ENCODE measurements at regions not wholly inside any gene's neighbourhood (a gene's known extent, or its start where the extent isn't known, plus 50 kb on each side); places are given as distances from the start of the nearest gene placed in this dataset.

DNA sequence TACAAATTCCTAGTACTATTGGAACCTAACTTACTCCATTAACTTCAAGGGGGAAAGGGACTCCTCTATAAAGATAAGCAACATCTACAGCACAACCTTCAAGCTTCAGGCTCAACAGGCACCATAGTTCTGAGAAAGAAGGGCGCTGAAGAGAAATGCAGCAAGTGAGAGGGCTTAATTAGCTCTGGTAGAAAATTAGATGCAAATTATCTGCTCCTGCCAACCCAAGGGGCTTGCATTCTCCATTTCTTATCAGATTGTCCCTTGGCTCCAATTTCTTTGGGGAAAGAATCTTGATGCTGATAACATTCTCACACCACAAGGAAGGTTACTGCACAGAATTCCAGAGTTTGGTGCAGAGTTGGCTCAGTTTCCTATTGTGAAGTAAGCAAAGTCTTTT, 214.6 kb downstream of the GABRG2 start:
- no peak overlapping the region for H2AFZ ChIP-seq (ENCODE audit: low read length)
- DNase-seq (ENCODE audit: insufficient read length, low spot score, missing footprints), result no peak
- TF ChIP-seq, protein P1, sequence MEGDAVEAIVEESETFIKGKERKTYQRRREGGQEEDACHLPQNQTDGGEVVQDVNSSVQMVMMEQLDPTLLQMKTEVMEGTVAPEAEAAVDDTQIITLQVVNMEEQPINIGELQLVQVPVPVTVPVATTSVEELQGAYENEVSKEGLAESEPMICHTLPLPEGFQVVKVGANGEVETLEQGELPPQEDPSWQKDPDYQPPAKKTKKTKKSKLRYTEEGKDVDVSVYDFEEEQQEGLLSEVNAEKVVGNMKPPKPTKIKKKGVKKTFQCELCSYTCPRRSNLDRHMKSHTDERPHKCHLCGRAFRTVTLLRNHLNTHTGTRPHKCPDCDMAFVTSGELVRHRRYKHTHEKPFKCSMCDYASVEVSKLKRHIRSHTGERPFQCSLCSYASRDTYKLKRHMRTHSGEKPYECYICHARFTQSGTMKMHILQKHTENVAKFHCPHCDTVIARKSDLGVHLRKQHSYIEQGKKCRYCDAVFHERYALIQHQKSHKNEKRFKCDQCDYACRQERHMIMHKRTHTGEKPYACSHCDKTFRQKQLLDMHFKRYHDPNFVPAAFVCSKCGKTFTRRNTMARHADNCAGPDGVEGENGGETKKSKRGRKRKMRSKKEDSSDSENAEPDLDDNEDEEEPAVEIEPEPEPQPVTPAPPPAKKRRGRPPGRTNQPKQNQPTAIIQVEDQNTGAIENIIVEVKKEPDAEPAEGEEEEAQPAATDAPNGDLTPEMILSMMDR (IDR thresholded peaks at IDR 0.05; ENCODE audit: extremely low read depth, low read depth, low read length), result no peak

DNA sequence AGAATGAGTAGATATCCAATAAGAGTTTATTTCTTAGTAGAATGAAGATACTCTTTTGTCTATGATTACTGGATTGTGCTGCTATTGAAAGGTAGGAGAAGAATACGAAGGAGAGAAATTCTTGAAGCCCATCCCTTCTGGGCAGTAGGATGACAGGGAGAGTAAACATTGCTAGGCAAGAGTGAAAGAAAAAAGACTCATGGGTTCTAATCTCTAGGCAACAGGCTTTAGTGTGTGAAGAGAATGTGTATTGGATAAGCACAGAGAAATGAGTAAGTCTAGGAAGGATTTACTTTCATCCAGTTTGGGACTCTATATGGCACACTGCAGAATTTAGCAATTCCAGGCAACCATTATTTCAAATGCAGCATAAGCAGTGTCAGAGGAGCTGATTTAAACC, 216.0 kb downstream of the GABRG2 start:
- no peak overlapping the region for H2AFZ ChIP-seq (ENCODE audit: low read length)
- no peaks in the 10 kb centered on the region for H3K79me2 ChIP-seq (ENCODE audit: insufficient read depth, low read length)
- no peak for DNase-seq (ENCODE audit: insufficient read length, low spot score, missing footprints)
- H3K36me3 ChIP-seq (ENCODE audit: insufficient read depth, low read length), result no peaks in the 10 kb centered on the region
- H3K4me2 ChIP-seq (ENCODE audit: insufficient read depth, low read length), result no peak overlapping the region
- H4K20me1 ChIP-seq (ENCODE audit: insufficient read depth, low read length), result no peaks in the 10 kb centered on the region
- H3K9me3 ChIP-seq (ENCODE audit: low read depth, low read length), result peaks cover 2% of the 10 kb centered on the region
- no peak overlapping the region for H3K27ac ChIP-seq (ENCODE audit: low read depth, low read length)
- TF ChIP-seq, protein P1 (IDR thresholded peaks at IDR 0.05; ENCODE audit: extremely low read depth, low read depth, low read length), result no peak
- H3K4me1 ChIP-seq (ENCODE audit: insufficient read depth, low read length), result no peaks in the 10 kb centered on the region
- H3K27me3 ChIP-seq (ENCODE audit: insufficient read depth, low read length), result no peaks in the 10 kb centered on the region
- H3K4me3 ChIP-seq (ENCODE audit: insufficient read depth, low read length), result no peak overlapping the region

More for the DNA sequence above, 214.6 kb downstream of the GABRG2 start:
- Histone ChIP-seq H3K27ac (ENCODE audit: low read depth, low read length) (no peak overlapping the region), H3K79me2 (ENCODE audit: insufficient read depth, low read length) (no peaks in the 10 kb centered on the region), H3K36me3 (ENCODE audit: insufficient read depth, low read length) (no peaks in the 10 kb centered on the region), H3K4me3 (ENCODE audit: insufficient read depth, low read length) (no peak overlapping the region), H3K9me3 (ENCODE audit: low read depth, low read length) (peaks cover 2% of the 10 kb centered on the region), H3K4me2 (ENCODE audit: insufficient read depth, low read length) (no peak overlapping the region), H3K4me1 (ENCODE audit: insufficient read depth, low read length) (no peaks in the 10 kb centered on the region), H4K20me1 (ENCODE audit: insufficient read depth, low read length) (no peaks in the 10 kb centered on the region), H3K27me3 (ENCODE audit: insufficient read depth, low read length) (no peaks in the 10 kb centered on the region)

DNA sequence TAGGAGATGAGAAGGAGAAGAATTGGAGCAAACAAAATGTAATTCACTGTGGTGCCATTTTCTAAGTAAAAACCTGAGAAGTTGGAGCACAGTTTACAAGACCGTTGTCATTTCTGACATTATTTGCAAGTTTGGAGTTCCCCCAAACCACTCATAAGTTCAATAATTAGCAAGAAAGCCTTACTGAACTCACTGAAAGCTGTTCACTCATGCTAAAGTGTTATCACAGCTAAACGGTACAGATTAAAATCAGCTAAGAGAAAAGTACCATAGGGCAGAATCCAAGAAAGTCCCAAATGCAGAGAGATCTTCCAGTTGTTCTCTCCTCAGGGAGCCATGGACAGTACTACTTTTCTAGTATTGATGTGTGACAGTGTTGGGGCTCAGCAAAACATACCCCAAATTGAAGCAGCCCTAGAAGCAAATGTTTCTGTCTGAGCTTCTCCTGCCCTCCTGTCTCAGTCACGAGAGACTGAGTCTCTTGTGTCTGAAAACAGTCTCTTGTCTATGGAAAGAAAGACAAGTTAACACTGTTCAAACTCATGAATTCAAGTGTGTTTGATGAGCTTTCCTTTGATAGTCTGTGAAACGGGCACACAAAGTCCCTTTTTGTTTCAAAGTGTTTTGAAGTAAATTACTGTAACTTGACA, 221.2 kb downstream of the GABRG2 start:
- no peak for DNase-seq (ENCODE audit: insufficient read length, low spot score, missing footprints)
- TF ChIP-seq, protein P1 (IDR thresholded peaks at IDR 0.05; ENCODE audit: extremely low read depth, low read depth, low read length), result no peak
- no peak overlapping the region for H3K4me3 ChIP-seq (ENCODE audit: insufficient read depth, low read length)
- no peaks in the 10 kb centered on the region for H3K36me3 ChIP-seq (ENCODE audit: insufficient read depth, low read length)
- H4K20me1 ChIP-seq (ENCODE audit: insufficient read depth, low read length), result no peaks in the 10 kb centered on the region
- H3K4me2 ChIP-seq (ENCODE audit: insufficient read depth, low read length), result no peak overlapping the region
- H3K9me3 ChIP-seq (ENCODE audit: low read depth, low read length), result no peaks in the 10 kb centered on the region
- no peak overlapping the region for H2AFZ ChIP-seq (ENCODE audit: low read length)
- H3K79me2 ChIP-seq (ENCODE audit: insufficient read depth, low read length), result no peaks in the 10 kb centered on the region
- no peaks in the 10 kb centered on the region for H3K27me3 ChIP-seq (ENCODE audit: insufficient read depth, low read length)
- H3K4me1 ChIP-seq (ENCODE audit: insufficient read depth, low read length), result no peaks in the 10 kb centered on the region
- no peak overlapping the region for H3K27ac ChIP-seq (ENCODE audit: low read depth, low read length)

DNA sequence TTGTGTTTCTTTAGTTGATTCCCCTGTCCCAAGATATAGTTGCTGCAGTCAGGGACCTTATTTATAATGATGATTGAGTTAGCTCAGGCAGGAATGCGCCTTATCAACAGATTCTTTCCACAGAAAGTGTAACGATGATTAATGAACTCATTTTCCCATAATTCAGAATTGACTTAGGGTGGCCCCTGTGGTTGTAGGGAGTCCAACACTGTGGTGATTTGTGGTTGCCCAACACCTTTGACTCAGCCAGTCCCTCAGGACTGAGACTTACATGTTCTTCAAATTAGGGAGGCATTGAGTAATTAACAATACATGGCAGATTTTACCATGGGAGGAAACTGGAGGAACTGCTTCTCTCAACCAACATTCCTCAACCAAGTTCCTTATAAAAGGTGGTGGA, 221.9 kb downstream of the GABRG2 start:
- Histone ChIP-seq H3K9me3 (ENCODE audit: low read depth, low read length) (no peaks in the 10 kb centered on the region), H3K79me2 (ENCODE audit: insufficient read depth, low read length) (no peaks in the 10 kb centered on the region), H4K20me1 (ENCODE audit: insufficient read depth, low read length) (no peaks in the 10 kb centered on the region), H3K27ac (ENCODE audit: low read depth, low read length) (no peak overlapping the region), H3K4me1 (ENCODE audit: insufficient read depth, low read length) (no peaks in the 10 kb centered on the region), H3K4me2 (ENCODE audit: insufficient read depth, low read length) (no peak overlapping the region), H3K36me3 (ENCODE audit: insufficient read depth, low read length) (no peaks in the 10 kb centered on the region), H2AFZ (ENCODE audit: low read length) (no peak overlapping the region), H3K4me3 (ENCODE audit: insufficient read depth, low read length) (no peak overlapping the region), H3K27me3 (ENCODE audit: insufficient read depth, low read length) (no peaks in the 10 kb centered on the region)
- no peak for DNase-seq (ENCODE audit: insufficient read length, low spot score, missing footprints)
- TF ChIP-seq, protein P1 (IDR thresholded peaks at IDR 0.05; ENCODE audit: extremely low read depth, low read depth, low read length), result no peak

Data from osteoblast (primary cell).